ENCODE measurements at regions not wholly inside any gene's neighbourhood (a gene's known extent, or its start where the extent isn't known, plus 50 kb on each side); places are given as distances from the start of the nearest gene placed in this dataset.

- ATAC-seq: no peak
- TF ChIP-seq TSHZ2 (CRISPR knock-in tag; IDR thresholded peaks at IDR 0.05): no peak
- no peak for TF ChIP-seq ESRRG (CRISPR knock-in tag; IDR thresholded peaks at IDR 0.05)
- no peak for TF ChIP-seq ZFP30 (CRISPR knock-in tag; IDR thresholded peaks at IDR 0.05)
- no peak for TF ChIP-seq CREB5 (CRISPR knock-in tag; IDR thresholded peaks at IDR 0.05; ENCODE audit: low read depth)
- TF ChIP-seq CSDC2 (CRISPR knock-in tag; IDR thresholded peaks at IDR 0.05): no peak
- no peak for TF ChIP-seq GLIS3 (CRISPR knock-in tag; IDR thresholded peaks at IDR 0.05)
- TF ChIP-seq ZFP3 (CRISPR knock-in tag; IDR thresholded peaks at IDR 0.05): no peak
- TF ChIP-seq TCF4 (CRISPR knock-in tag; IDR thresholded peaks at IDR 0.05; ENCODE audit: borderline replicate concordance): no peak
- TF ChIP-seq PATZ1 (CRISPR knock-in tag; IDR thresholded peaks at IDR 0.05; ENCODE audit: borderline replicate concordance): no peak
- TF ChIP-seq CSRNP3 (CRISPR knock-in tag; IDR thresholded peaks at IDR 0.05): no peak
- no peak for TF ChIP-seq POU6F1 (CRISPR knock-in tag; IDR thresholded peaks at IDR 0.05; ENCODE audit: borderline replicate concordance, low read depth)
- no peak for TF ChIP-seq OSR1 (CRISPR knock-in tag; IDR thresholded peaks at IDR 0.05)
- TF ChIP-seq BACH2 (CRISPR knock-in tag; IDR thresholded peaks at IDR 0.05; ENCODE audit: borderline replicate concordance): no peak
- no peak for TF ChIP-seq ZC3H10 (CRISPR knock-in tag; IDR thresholded peaks at IDR 0.05)
- no peak for TF ChIP-seq PPARA (CRISPR knock-in tag; IDR thresholded peaks at IDR 0.05; ENCODE audit: borderline replicate concordance)
- no peak for TF ChIP-seq ZNF70 (CRISPR knock-in tag; IDR thresholded peaks at IDR 0.05)
- no peak for TF ChIP-seq SNAI2 (CRISPR knock-in tag; IDR thresholded peaks at IDR 0.05)
- TF ChIP-seq TOX (CRISPR knock-in tag; IDR thresholded peaks at IDR 0.05; ENCODE audit: borderline replicate concordance): no peak
These were observed 56.3 kb upstream of the AFDN start for GRCh38 chr6:167770291-167770955.

GRCh38 chr6:167774881-167775280 lies 51.8 kb upstream of the AFDN start:
- ATAC-seq: no peak
- TF ChIP-seq ZFP3 (CRISPR knock-in tag; IDR thresholded peaks at IDR 0.05) (no peak), POU6F1 (CRISPR knock-in tag; IDR thresholded peaks at IDR 0.05; ENCODE audit: borderline replicate concordance, low read depth) (no peak), ZNF70 (CRISPR knock-in tag; IDR thresholded peaks at IDR 0.05) (no peak), ZNF8 (CRISPR knock-in tag; IDR thresholded peaks at IDR 0.05) (no peak), ZFP30 (CRISPR knock-in tag; IDR thresholded peaks at IDR 0.05) (no peak), ESRRG (CRISPR knock-in tag; IDR thresholded peaks at IDR 0.05) (no peak), ARNTL (CRISPR knock-in tag; IDR thresholded peaks at IDR 0.05; ENCODE audit: borderline replicate concordance, low read depth) (no peak), TOX (CRISPR knock-in tag; IDR thresholded peaks at IDR 0.05; ENCODE audit: borderline replicate concordance) (no peak), ZNF565 (CRISPR knock-in tag; conservative IDR thresholded peaks at IDR 0.05; ENCODE audit: low read depth) (no peak), CSRNP3 (CRISPR knock-in tag; IDR thresholded peaks at IDR 0.05) (no peak), RARB (CRISPR knock-in tag; IDR thresholded peaks at IDR 0.05) (no peak), BACH2 (CRISPR knock-in tag; IDR thresholded peaks at IDR 0.05; ENCODE audit: borderline replicate concordance) (no peak), PPARA (CRISPR knock-in tag; IDR thresholded peaks at IDR 0.05; ENCODE audit: borderline replicate concordance) (no peak), TSHZ2 (CRISPR knock-in tag; IDR thresholded peaks at IDR 0.05) (no peak), OSR1 (CRISPR knock-in tag; IDR thresholded peaks at IDR 0.05) (no peak), TCF4 (CRISPR knock-in tag; IDR thresholded peaks at IDR 0.05; ENCODE audit: borderline replicate concordance) (no peak)

Data from SK-N-SH treated with all-trans-retinoic acid at 6 μM for 48 hours (cell line).